Peyer's patch (tissue), 4 donors: ENCODE measurements at regions not wholly inside any gene's neighbourhood (a gene's known extent, or its start where the extent isn't known, plus 50 kb on each side); places are given as distances from the start of the nearest gene placed in this dataset.
"Not testable (repeated sequence)": the region's sequence is repeated elsewhere in the genome, so short reads cannot be mapped to it uniquely, and the experiment has no call there.

ENCODE experiments used
- DNase-seq, 3 donors: peaks; one replicate each; pipeline ENCODE4 v3.0.0-alpha.2; 2017 to 2019
- H3K27ac ChIP-seq, 4 donors: fragments of 200-600 bp; sonication (generic); one replicate each; pipeline ENCODE4 v1.5.1; 2016 to 2019
- H3K27me3 ChIP-seq, 2 donors: fragments of 200-600 bp; sonication (generic); one replicate each; pipeline ENCODE4 v1.5.1; 2019
- H3K36me3 ChIP-seq, 3 donors: fragments of 200-600 bp; sonication (generic); one replicate each; pipeline ENCODE4 v1.5.1; 2016 to 2019
- H3K4me1 ChIP-seq, 4 donors: fragments of 200-600 bp; sonication (generic); one replicate each; pipeline ENCODE4 v1.5.1; 2016 to 2019
- H3K4me3 ChIP-seq, 4 donors: fragments of 200-600 bp; sonication (generic); 1 replicate in 3 of 4; 2 replicates in 1 of 4; pipeline ENCODE4 v1.5.1; 2016 to 2019; ENCODE audit warnings: mild to moderate bottlenecking in 1 of 4
- H3K9me3 ChIP-seq, 4 donors: fragments of 200-600 bp; sonication (generic); one replicate each; pipeline ENCODE4 v1.5.1; 2016 to 2019; ENCODE audit warnings: mild to moderate bottlenecking in 1 of 4
- POLR2A ChIP-seq, 2 donors: fragments of 450-650 bp; IDR thresholded peaks; one replicate each; pipeline ENCODE4 v1.5.1; 2017; ENCODE audit warnings: antibody characterized with exemption in 2 of 2, mild to moderate bottlenecking in 2 of 2, moderate library complexity in 2 of 2
- TF ChIP-seq, protein P1 (sequence below), 6 experiments: fragments of 450-650 bp in 4 of 6; fragments of 200-600 bp in 2 of 6; sonication (generic) in 1 of 6; IDR thresholded peaks; one replicate each; pipeline ENCODE4 v1.5.1; 2017 to 2019; ENCODE audit warnings: antibody characterized with exemption in 6 of 6, mild to moderate bottlenecking in 3 of 6, moderate library complexity in 1 of 6

DNA sequence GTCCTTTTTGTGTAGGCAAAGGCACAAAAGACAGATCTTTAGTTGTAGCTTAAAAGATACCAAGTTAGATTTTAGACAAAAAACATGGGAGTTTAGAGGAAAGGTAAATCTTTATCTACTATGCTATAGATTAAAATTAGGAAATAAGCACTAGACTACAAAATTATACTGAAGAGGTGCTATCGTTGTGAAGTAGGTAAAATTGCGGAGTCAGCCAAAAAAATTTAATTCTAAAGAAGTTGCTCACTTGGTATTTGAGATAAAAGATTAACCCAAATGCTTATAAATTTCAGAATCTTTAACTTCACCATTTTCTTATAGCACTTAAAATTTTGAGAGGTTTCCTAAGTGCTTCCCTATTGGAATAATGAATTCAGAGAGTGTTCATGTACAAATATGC is 604.1 kb downstream of the GRXCR1 start:
- no peaks in the 10 kb centered on the region for H3K27me3 ChIP-seq
- no peaks in the 10 kb centered on the region for H3K9me3 ChIP-seq
- no peak overlapping the region for H3K4me3 ChIP-seq
- TF ChIP-seq POLR2A (IDR thresholded peaks at IDR 0.05): no peak
- TF ChIP-seq, protein P1, sequence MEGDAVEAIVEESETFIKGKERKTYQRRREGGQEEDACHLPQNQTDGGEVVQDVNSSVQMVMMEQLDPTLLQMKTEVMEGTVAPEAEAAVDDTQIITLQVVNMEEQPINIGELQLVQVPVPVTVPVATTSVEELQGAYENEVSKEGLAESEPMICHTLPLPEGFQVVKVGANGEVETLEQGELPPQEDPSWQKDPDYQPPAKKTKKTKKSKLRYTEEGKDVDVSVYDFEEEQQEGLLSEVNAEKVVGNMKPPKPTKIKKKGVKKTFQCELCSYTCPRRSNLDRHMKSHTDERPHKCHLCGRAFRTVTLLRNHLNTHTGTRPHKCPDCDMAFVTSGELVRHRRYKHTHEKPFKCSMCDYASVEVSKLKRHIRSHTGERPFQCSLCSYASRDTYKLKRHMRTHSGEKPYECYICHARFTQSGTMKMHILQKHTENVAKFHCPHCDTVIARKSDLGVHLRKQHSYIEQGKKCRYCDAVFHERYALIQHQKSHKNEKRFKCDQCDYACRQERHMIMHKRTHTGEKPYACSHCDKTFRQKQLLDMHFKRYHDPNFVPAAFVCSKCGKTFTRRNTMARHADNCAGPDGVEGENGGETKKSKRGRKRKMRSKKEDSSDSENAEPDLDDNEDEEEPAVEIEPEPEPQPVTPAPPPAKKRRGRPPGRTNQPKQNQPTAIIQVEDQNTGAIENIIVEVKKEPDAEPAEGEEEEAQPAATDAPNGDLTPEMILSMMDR (IDR thresholded peaks at IDR 0.05): no peak
- DNase-seq: no peak
- no peaks in the 10 kb centered on the region for H3K36me3 ChIP-seq
- no peak overlapping the region for H3K27ac ChIP-seq
- no peaks in the 10 kb centered on the region for H3K4me1 ChIP-seq

GRCh38 chr4:43505823-43506222 is 613.3 kb downstream of the GRXCR1 start:
- not testable (repeated sequence) for H3K4me3 ChIP-seq, DNase-seq, H3K36me3 ChIP-seq, H3K27ac ChIP-seq, H3K9me3 ChIP-seq, H3K4me1 ChIP-seq, H3K27me3 ChIP-seq

GRCh38 chr4:43512253-43512652 is 619.7 kb downstream of the GRXCR1 start:
- Histone ChIP-seq H3K27ac (no peak overlapping the region), H3K4me1 (no peaks in the 10 kb centered on the region), H3K36me3 (no peaks in the 10 kb centered on the region), H3K4me3 (no peak overlapping the region), H3K27me3 (no peaks in the 10 kb centered on the region), H3K9me3 (peaks cover 0 to 8% (median 0%) of the 10 kb centered on the region in 4 donors)
- DNase-seq: no peak
- TF ChIP-seq, protein P1 (IDR thresholded peaks at IDR 0.05): no peak
- TF ChIP-seq POLR2A (IDR thresholded peaks at IDR 0.05): no peak

- Histone ChIP-seq H3K4me3 (no peak overlapping the region), H3K36me3 (no peaks in the 10 kb centered on the region), H3K27ac (no peak overlapping the region), H3K4me1 (no peaks in the 10 kb centered on the region), H3K27me3 (no peaks in the 10 kb centered on the region), H3K9me3 (no peaks in the 10 kb centered on the region)
- no peak for DNase-seq
- TF ChIP-seq, protein P1 (IDR thresholded peaks at IDR 0.05): no peak
- no peak for TF ChIP-seq POLR2A (IDR thresholded peaks at IDR 0.05)
Observed at GRCh38 chr4:43525646-43526045, 633.1 kb downstream of the GRXCR1 start.

- H3K4me1 ChIP-seq: no peaks in the 10 kb centered on the region
- no peaks in the 10 kb centered on the region for H3K9me3 ChIP-seq
- H3K36me3 ChIP-seq: no peaks in the 10 kb centered on the region
- no peak for DNase-seq
- H3K27me3 ChIP-seq: no peaks in the 10 kb centered on the region
- TF ChIP-seq, protein P1 (IDR thresholded peaks at IDR 0.05): no peak
- TF ChIP-seq POLR2A (IDR thresholded peaks at IDR 0.05): no peak
- no peak overlapping the region for H3K4me3 ChIP-seq
- no peak overlapping the region for H3K27ac ChIP-seq
Observed at GRCh38 chr4:43547561-43547960, 655.0 kb downstream of the GRXCR1 start.

- no peak overlapping the region for H3K27ac ChIP-seq
- no peak for DNase-seq
- no peaks in the 10 kb centered on the region for H3K4me1 ChIP-seq
- TF ChIP-seq POLR2A (IDR thresholded peaks at IDR 0.05): no peak
- TF ChIP-seq, protein P1 (IDR thresholded peaks at IDR 0.05): no peak
- no peaks in the 10 kb centered on the region for H3K27me3 ChIP-seq
- no peak overlapping the region for H3K4me3 ChIP-seq
- peaks cover 0 to 7% (median 2%) of the 10 kb centered on the region in 4 donors for H3K9me3 ChIP-seq
- no peaks in the 10 kb centered on the region for H3K36me3 ChIP-seq
Observed at GRCh38 chr4:43550981-43551627, 658.6 kb downstream of the GRXCR1 start.
